ENCODE measurements at regions not wholly inside any gene's neighbourhood (a gene's known extent, or its start where the extent isn't known, plus 50 kb on each side); places are given as distances from the start of the nearest gene placed in this dataset.
"Not testable (repeated sequence)": the region's sequence is repeated elsewhere in the genome, so short reads cannot be mapped to it uniquely, and the experiment has no call there.

GRCh38 chr5:86257871-86258270 lies 359.9 kb upstream of the COX7C start:
- TF ChIP-seq CTCF (IDR thresholded peaks at IDR 0.05; ENCODE audit: unreplicated experiment): no peak
- Mint-ChIP-seq H3K4me1 (ENCODE audit: insufficient read depth, unreplicated experiment) (no peaks in the 10 kb centered on the region), H3K36me3 (ENCODE audit: insufficient read depth, unreplicated experiment) (no peaks in the 10 kb centered on the region), H3K9me3 (ENCODE audit: unreplicated experiment) (peaks cover 7% of the 10 kb centered on the region), H3K4me3 (ENCODE audit: unreplicated experiment) (no peak overlapping the region), H3K27me3 (ENCODE audit: insufficient read depth, unreplicated experiment) (no peaks in the 10 kb centered on the region), H3K27ac (ENCODE audit: low read depth, unreplicated experiment) (no peak overlapping the region)
- POLR2A ChIA-PET: interaction anchor here (0.6 kb wide), 1 partner anchor 77 kb away, joined by 3 read pairs; no protein-coding TSS in a partner anchor
- BruUV-seq (replicated peaks): no TSS peak
- CTCF ChIA-PET: interaction anchor here (0.7 kb wide), 1 partner anchor 623 kb away, joined by 3 read pairs; no protein-coding TSS in a partner anchor
- no peak for DNase-seq (ENCODE audit: unreplicated experiment)
- intact Hi-C loops (cut with micrococcal nuclease): no loop called here

- H3K36me3 Mint-ChIP-seq (ENCODE audit: insufficient read depth, unreplicated experiment); H3K4me3 Mint-ChIP-seq (ENCODE audit: unreplicated experiment); DNase-seq (ENCODE audit: unreplicated experiment); H3K27me3 Mint-ChIP-seq (ENCODE audit: insufficient read depth, unreplicated experiment); intact Hi-C loops (cut with micrococcal nuclease); POLR2A ChIA-PET; H3K27ac Mint-ChIP-seq (ENCODE audit: low read depth, unreplicated experiment); CTCF ChIA-PET; H3K4me1 Mint-ChIP-seq (ENCODE audit: insufficient read depth, unreplicated experiment); H3K9me3 Mint-ChIP-seq (ENCODE audit: unreplicated experiment); BruUV-seq (replicated peaks): not testable (repeated sequence)
These were observed 333.1 kb upstream of the COX7C start for GRCh38 chr5:86284400-86285190.

- POLR2A ChIA-PET; H3K27ac Mint-ChIP-seq (ENCODE audit: low read depth, unreplicated experiment); BruUV-seq (replicated peaks); H3K27me3 Mint-ChIP-seq (ENCODE audit: insufficient read depth, unreplicated experiment); H3K36me3 Mint-ChIP-seq (ENCODE audit: insufficient read depth, unreplicated experiment); H3K4me3 Mint-ChIP-seq (ENCODE audit: unreplicated experiment); intact Hi-C loops (cut with micrococcal nuclease); CTCF ChIA-PET; H3K4me1 Mint-ChIP-seq (ENCODE audit: insufficient read depth, unreplicated experiment); DNase-seq (ENCODE audit: unreplicated experiment): not testable (repeated sequence)
- H3K9me3 Mint-ChIP-seq (ENCODE audit: unreplicated experiment): peaks cover 10% of the 10 kb centered on the region
These were observed 330.3 kb upstream of the COX7C start for GRCh38 chr5:86287437-86287836.

GRCh38 chr5:86289786-86290185 lies 328.0 kb upstream of the COX7C start:
- intact Hi-C loops (cut with micrococcal nuclease); H3K27ac Mint-ChIP-seq (ENCODE audit: low read depth, unreplicated experiment); BruUV-seq (replicated peaks); CTCF ChIA-PET; H3K4me1 Mint-ChIP-seq (ENCODE audit: insufficient read depth, unreplicated experiment); DNase-seq (ENCODE audit: unreplicated experiment); POLR2A ChIA-PET; H3K27me3 Mint-ChIP-seq (ENCODE audit: insufficient read depth, unreplicated experiment); H3K4me3 Mint-ChIP-seq (ENCODE audit: unreplicated experiment); H3K36me3 Mint-ChIP-seq (ENCODE audit: insufficient read depth, unreplicated experiment): not testable (repeated sequence)
- H3K9me3 Mint-ChIP-seq (ENCODE audit: unreplicated experiment): peaks cover 23% of the 10 kb centered on the region

- POLR2A ChIA-PET; H3K36me3 Mint-ChIP-seq (ENCODE audit: insufficient read depth, unreplicated experiment); H3K27me3 Mint-ChIP-seq (ENCODE audit: insufficient read depth, unreplicated experiment); H3K4me1 Mint-ChIP-seq (ENCODE audit: insufficient read depth, unreplicated experiment); H3K27ac Mint-ChIP-seq (ENCODE audit: low read depth, unreplicated experiment); DNase-seq (ENCODE audit: unreplicated experiment); CTCF ChIA-PET; H3K4me3 Mint-ChIP-seq (ENCODE audit: unreplicated experiment); BruUV-seq (replicated peaks); intact Hi-C loops (cut with micrococcal nuclease): not testable (repeated sequence)
- peaks cover 23% of the 10 kb centered on the region for H3K9me3 Mint-ChIP-seq (ENCODE audit: unreplicated experiment)
These were observed 324.9 kb upstream of the COX7C start for GRCh38 chr5:86292811-86293210.

- not testable (repeated sequence) for BruUV-seq (replicated peaks); DNase-seq (ENCODE audit: unreplicated experiment); H3K27ac Mint-ChIP-seq (ENCODE audit: low read depth, unreplicated experiment)
These were observed 315.1 kb upstream of the COX7C start for GRCh38 chr5:86302643-86303042.

More at GRCh38 chr5:86302643-86303042, 315.1 kb upstream of the COX7C start:
- POLR2A ChIA-PET; CTCF ChIA-PET; intact Hi-C loops (cut with micrococcal nuclease); H3K36me3 Mint-ChIP-seq (ENCODE audit: insufficient read depth, unreplicated experiment); H3K4me1 Mint-ChIP-seq (ENCODE audit: insufficient read depth, unreplicated experiment); H3K4me3 Mint-ChIP-seq (ENCODE audit: unreplicated experiment); H3K27me3 Mint-ChIP-seq (ENCODE audit: insufficient read depth, unreplicated experiment); H3K9me3 Mint-ChIP-seq (ENCODE audit: unreplicated experiment): not testable (repeated sequence)

Data from MCF 10A (cell line).